ENCODE measurements at regions not wholly inside any gene's neighbourhood (a gene's known extent, or its start where the extent isn't known, plus 50 kb on each side); places are given as distances from the start of the nearest gene placed in this dataset.

DNA sequence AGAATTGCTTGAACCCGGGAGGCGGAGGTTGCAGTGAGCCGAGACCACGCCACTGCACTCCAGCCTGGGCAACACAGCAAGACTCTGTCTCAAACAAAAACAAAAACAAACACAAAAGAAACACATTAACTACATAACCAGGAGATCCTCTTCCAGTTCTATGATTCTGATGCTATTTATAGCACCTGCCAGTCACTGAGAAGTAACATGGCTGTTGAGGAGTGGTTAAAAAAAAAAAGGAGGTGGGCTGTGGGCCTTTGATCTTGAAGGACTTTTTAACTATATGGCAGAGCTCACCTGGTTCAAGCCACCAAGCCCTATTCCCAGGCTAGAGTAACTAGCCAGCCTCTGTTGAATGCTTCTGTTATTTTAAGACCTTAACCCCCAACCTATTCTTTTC is 148.8 kb downstream of the ZBTB18 start:
- no peaks in the 10 kb centered on the region for H4K20me1 ChIP-seq (ENCODE audit: insufficient read depth, low read length)
- no peaks in the 10 kb centered on the region for H3K36me3 Mint-ChIP-seq (ENCODE audit: low read depth, unreplicated experiment)
- H3K4me2 ChIP-seq (ENCODE audit: low read length) = no peak overlapping the region
- peaks cover under 1% of the 10 kb centered on the region for H3K9me3 ChIP-seq (ENCODE audit: insufficient read depth, low read depth, low read length)
- no peaks in the 10 kb centered on the region for H3K36me3 ChIP-seq (ENCODE audit: insufficient read depth, low read length)
- no peak overlapping the region for H3K9ac ChIP-seq (ENCODE audit: low read length)
- no peak for FAIRE-seq
- no peak for DNase-seq (ENCODE audit: low read depth)
- peaks cover under 1% of the 10 kb centered on the region for H3K4me1 Mint-ChIP-seq (ENCODE audit: low read depth, unreplicated experiment)
- H3K9me3 Mint-ChIP-seq (ENCODE audit: unreplicated experiment) = no peaks in the 10 kb centered on the region
- no peaks in the 10 kb centered on the region for H3K79me2 ChIP-seq (ENCODE audit: insufficient read depth, low read length)
- no peaks in the 10 kb centered on the region for H3K27me3 ChIP-seq (ENCODE audit: insufficient read depth, low read length)
- H3K27ac Mint-ChIP-seq (ENCODE audit: unreplicated experiment) = no peak overlapping the region
- no peaks in the 10 kb centered on the region for H3K4me1 ChIP-seq (ENCODE audit: insufficient read depth, low read length)
- H3K27ac ChIP-seq (ENCODE audit: low read depth, low read length) = no peak overlapping the region
- H3K4me3 ChIP-seq (ENCODE audit: insufficient read depth, low read depth, low read length) = no peak overlapping the region
- peaks cover 23% of the 10 kb centered on the region for H3K27me3 Mint-ChIP-seq (ENCODE audit: low read depth, unreplicated experiment)
- TF ChIP-seq EZH2 (IDR thresholded peaks at IDR 0.05; ENCODE audit: insufficient read depth, low read length) = no peak
- TF ChIP-seq, protein P1, sequence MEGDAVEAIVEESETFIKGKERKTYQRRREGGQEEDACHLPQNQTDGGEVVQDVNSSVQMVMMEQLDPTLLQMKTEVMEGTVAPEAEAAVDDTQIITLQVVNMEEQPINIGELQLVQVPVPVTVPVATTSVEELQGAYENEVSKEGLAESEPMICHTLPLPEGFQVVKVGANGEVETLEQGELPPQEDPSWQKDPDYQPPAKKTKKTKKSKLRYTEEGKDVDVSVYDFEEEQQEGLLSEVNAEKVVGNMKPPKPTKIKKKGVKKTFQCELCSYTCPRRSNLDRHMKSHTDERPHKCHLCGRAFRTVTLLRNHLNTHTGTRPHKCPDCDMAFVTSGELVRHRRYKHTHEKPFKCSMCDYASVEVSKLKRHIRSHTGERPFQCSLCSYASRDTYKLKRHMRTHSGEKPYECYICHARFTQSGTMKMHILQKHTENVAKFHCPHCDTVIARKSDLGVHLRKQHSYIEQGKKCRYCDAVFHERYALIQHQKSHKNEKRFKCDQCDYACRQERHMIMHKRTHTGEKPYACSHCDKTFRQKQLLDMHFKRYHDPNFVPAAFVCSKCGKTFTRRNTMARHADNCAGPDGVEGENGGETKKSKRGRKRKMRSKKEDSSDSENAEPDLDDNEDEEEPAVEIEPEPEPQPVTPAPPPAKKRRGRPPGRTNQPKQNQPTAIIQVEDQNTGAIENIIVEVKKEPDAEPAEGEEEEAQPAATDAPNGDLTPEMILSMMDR (IDR thresholded peaks at IDR 0.05; ENCODE audit: insufficient read depth, low read depth, low read length) = no peak
- no peak overlapping the region for H3K4me3 Mint-ChIP-seq (ENCODE audit: unreplicated experiment)
- no peak overlapping the region for H2AFZ ChIP-seq (ENCODE audit: low read depth, low read length)

DNA sequence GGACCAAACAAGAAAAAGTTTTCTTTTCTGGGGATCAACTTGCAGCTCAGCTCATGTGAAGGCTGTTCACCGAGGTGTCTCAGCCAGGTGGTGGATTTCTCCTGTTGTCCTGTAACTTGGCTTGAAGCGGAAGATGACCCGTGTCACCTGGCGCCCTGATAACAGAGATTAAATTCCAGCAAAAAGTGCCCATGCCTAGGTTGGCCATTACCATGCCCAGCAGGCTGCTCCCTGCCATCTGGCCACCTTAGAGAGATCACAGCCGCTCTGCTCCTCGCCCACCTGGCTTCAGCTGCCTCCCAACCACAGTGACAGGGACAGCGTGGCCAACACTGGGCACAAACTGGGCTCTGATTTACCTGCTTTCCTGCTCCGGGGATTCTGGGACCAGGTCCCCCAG is 149.5 kb downstream of the ZBTB18 start:
- Mint-ChIP-seq H3K4me1 (ENCODE audit: low read depth, unreplicated experiment) (peaks cover 5% of the 10 kb centered on the region), H3K9me3 (ENCODE audit: unreplicated experiment) (no peaks in the 10 kb centered on the region), H3K4me3 (ENCODE audit: unreplicated experiment) (no peak overlapping the region), H3K27ac (ENCODE audit: unreplicated experiment) (no peak overlapping the region), H3K27me3 (ENCODE audit: low read depth, unreplicated experiment) (peaks cover 23% of the 10 kb centered on the region), H3K36me3 (ENCODE audit: low read depth, unreplicated experiment) (no peaks in the 10 kb centered on the region)
- Histone ChIP-seq H3K4me2 (ENCODE audit: low read length) (no peak overlapping the region), H4K20me1 (ENCODE audit: insufficient read depth, low read length) (no peaks in the 10 kb centered on the region), H3K79me2 (ENCODE audit: insufficient read depth, low read length) (no peaks in the 10 kb centered on the region), H3K9me3 (ENCODE audit: insufficient read depth, low read depth, low read length) (peaks cover 3% of the 10 kb centered on the region), H3K4me1 (ENCODE audit: insufficient read depth, low read length) (no peaks in the 10 kb centered on the region), H3K36me3 (ENCODE audit: insufficient read depth, low read length) (no peaks in the 10 kb centered on the region), H3K4me3 (ENCODE audit: insufficient read depth, low read depth, low read length) (no peak overlapping the region), H3K9ac (ENCODE audit: low read length) (no peak overlapping the region), H3K27ac (ENCODE audit: low read depth, low read length) (no peak overlapping the region), H3K27me3 (ENCODE audit: insufficient read depth, low read length) (no peaks in the 10 kb centered on the region), H2AFZ (ENCODE audit: low read depth, low read length) (no peak overlapping the region)
- TF ChIP-seq, protein P1 (IDR thresholded peaks at IDR 0.05; ENCODE audit: insufficient read depth, low read depth, low read length) = no peak
- TF ChIP-seq EZH2 (IDR thresholded peaks at IDR 0.05; ENCODE audit: insufficient read depth, low read length) = no peak
- DNase-seq (ENCODE audit: low read depth) (no peak), FAIRE-seq (no peak)

DNA sequence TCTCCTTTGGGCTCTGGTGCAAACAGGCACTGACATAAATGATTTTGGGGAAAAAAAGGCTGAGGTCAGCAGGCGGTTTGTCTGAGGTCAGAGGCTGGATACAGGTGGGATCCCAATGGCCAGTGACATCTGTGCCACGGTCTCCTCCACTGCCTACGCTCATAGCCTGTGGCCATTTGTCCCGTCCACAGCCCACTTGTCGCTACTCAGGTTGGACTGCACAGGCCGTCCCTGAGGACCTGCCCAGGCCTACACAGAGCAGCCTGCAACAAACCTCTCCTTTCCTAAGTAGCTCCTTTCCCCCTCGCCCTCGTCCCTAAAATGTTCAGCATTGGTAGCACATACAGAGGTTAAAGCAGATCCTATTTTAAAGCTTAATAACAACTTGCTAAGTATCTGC is 150.7 kb downstream of the ZBTB18 start:
- no peak for DNase-seq (ENCODE audit: low read depth)
- TF ChIP-seq, protein P1 (IDR thresholded peaks at IDR 0.05; ENCODE audit: insufficient read depth, low read depth, low read length) = no peak
- TF ChIP-seq EZH2 (IDR thresholded peaks at IDR 0.05; ENCODE audit: insufficient read depth, low read length) = no peak
- Histone ChIP-seq H3K9ac (ENCODE audit: low read length) (no peak overlapping the region), H3K79me2 (ENCODE audit: insufficient read depth, low read length) (no peaks in the 10 kb centered on the region), H3K27ac (ENCODE audit: low read depth, low read length) (no peak overlapping the region), H3K4me1 (ENCODE audit: insufficient read depth, low read length) (no peaks in the 10 kb centered on the region), H4K20me1 (ENCODE audit: insufficient read depth, low read length) (no peaks in the 10 kb centered on the region), H3K27me3 (ENCODE audit: insufficient read depth, low read length) (no peaks in the 10 kb centered on the region), H3K4me3 (ENCODE audit: insufficient read depth, low read depth, low read length) (no peak overlapping the region), H3K4me2 (ENCODE audit: low read length) (no peak overlapping the region), H2AFZ (ENCODE audit: low read depth, low read length) (no peak overlapping the region), H3K9me3 (ENCODE audit: insufficient read depth, low read depth, low read length) (peaks cover 3% of the 10 kb centered on the region), H3K36me3 (ENCODE audit: insufficient read depth, low read length) (no peaks in the 10 kb centered on the region)
- Mint-ChIP-seq H3K4me1 (ENCODE audit: low read depth, unreplicated experiment) (peaks cover 5% of the 10 kb centered on the region), H3K27ac (ENCODE audit: unreplicated experiment) (no peak overlapping the region), H3K4me3 (ENCODE audit: unreplicated experiment) (no peak overlapping the region), H3K27me3 (ENCODE audit: low read depth, unreplicated experiment) (peaks cover 28% of the 10 kb centered on the region), H3K9me3 (ENCODE audit: unreplicated experiment) (no peaks in the 10 kb centered on the region), H3K36me3 (ENCODE audit: low read depth, unreplicated experiment) (no peaks in the 10 kb centered on the region)
- FAIRE-seq = no peak
